HG02571 (cell line): ENCODE measurements at regions not wholly inside any gene's neighbourhood (a gene's known extent, or its start where the extent isn't known, plus 50 kb on each side); places are given as distances from the start of the nearest gene placed in this dataset.
A peak's percentile ranks its signal among the peaks of the same experiment; 100 is the strongest.
"Not testable (repeated sequence)": the region's sequence is repeated elsewhere in the genome, so short reads cannot be mapped to it uniquely, and the experiment has no call there.

Source experiments
- ATAC-seq: cut with Tn5 transposase; IDR thresholded peaks from one replicate; pipeline ENCODE4 v1.9.1; 2021; ENCODE audit warnings: mild to moderate bottlenecking, moderate library complexity; ENCODE audit not compliant: unreplicated experiment

DNA sequence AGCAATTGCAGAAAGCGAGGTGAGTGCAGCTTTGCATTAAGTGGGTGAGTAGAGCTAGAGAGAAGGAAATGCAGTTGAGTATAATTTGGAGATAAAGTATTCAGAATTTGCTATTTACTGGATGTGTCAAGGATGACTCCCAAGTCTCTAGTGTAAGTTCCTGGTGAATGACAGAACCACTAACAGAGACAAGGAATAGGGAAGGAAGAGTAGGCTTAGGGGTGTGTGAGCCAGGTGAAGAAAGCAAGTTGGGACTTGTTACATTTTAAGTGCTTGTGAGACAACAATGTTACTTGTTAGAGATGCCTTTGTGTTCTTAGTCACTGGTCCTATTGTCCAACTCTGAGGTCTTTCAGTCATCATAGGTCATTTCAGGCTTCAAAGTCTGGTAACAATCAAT, 70.8 kb downstream of the TBC1D26 start:
- ATAC-seq = not testable (repeated sequence)

DNA sequence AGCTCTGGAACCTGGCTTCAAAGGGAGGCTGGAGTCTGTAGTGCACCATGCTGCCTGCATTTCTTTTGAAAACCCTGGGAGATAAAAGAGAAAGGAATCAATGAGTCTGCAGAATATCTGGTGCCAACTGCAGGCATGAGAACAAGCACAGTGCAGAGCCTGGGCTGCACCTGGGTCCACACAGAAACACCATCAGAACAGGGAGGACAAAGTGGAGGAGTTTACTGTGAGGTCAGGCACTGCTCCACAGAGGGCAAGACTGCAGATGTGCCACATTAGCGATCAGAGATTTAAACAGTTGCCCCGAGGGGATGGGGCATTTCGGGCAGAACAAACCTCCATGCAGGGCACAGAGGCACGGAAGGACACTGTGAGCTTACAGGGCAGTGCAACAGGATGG, 74.7 kb downstream of the TBC1D26 start:
- not testable (repeated sequence) for ATAC-seq

DNA sequence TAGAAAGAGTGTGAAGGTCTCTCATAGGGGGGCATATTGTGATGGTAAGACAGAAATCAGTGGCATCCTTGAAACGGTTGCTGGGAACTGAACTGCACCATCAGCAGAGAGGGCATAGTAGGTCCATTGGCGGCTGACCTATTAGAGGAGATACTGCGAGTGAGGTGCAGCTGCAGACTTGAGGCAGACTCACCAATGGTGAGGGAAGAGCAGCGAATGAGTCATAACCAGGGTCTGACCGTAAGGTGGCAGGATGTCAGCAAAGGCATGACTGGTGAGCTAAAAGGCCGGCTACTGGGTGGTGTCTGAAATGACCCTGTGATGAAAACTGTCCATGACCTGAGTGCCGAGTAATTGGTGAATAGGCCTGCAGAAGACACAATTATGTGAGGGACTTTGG, 81.3 kb downstream of the TBC1D26 start:
- not testable (repeated sequence) for ATAC-seq

DNA sequence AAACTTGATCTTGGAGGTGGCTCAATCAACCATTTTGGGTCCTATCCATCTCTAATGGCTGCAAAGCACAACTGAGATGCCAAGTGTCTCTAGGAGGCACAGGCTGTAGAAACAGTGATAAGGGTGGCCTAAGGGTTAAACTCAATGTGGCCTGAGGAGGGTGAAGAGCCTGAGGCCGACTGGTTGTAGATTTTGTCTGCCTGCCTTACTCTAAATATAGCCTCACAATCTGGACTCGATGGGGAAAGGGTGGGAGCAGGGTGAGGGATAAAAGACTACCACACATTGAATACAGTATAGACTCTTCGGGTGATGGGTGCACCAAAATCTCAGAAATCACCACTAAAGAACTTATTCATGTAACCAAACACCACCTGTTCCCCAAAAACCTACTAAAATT, 81.9 kb downstream of the TBC1D26 start:
- not testable (repeated sequence) for ATAC-seq

DNA sequence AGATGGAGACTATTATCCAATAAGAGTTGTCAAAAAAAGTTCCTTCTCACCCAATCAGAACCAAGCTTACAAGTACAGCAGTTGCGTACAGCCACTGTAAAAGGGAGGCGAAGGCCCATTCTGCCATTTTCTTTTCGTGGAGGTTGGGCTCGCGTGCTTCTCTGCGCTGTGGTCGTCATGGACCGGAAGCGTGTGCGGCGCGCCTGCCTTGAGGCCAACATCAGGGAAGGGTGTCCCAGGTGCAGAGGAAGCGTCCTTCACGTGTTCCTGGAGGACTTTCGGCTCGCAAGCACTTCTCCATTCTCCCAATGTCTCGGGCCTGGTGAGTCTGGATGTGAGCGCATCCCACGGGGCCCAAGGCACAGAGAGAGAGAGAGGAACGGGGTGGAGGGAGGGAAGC, 85.8 kb downstream of the TBC1D26 start:
- not testable (repeated sequence) for ATAC-seq

DNA sequence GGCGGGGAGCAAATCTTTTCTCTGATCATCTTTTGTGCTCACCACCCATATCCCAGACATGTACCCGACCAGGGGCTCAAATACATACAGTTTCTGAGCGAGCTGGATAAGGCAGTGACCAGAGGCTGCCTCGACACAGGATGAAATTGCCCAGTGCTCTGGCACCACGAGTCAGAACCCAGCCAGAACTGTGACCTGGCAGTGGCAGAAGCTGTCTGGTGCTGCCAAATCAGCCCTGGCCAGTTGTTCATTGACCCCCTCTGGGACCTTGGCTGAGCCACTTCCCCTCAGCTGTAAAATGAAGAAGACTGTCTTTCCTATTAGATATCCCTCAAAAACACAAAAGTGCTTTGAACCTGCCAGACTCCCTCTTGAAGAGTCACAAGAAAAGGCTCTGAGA, 90.2 kb downstream of the TBC1D26 start:
- not testable (repeated sequence) for ATAC-seq

DNA sequence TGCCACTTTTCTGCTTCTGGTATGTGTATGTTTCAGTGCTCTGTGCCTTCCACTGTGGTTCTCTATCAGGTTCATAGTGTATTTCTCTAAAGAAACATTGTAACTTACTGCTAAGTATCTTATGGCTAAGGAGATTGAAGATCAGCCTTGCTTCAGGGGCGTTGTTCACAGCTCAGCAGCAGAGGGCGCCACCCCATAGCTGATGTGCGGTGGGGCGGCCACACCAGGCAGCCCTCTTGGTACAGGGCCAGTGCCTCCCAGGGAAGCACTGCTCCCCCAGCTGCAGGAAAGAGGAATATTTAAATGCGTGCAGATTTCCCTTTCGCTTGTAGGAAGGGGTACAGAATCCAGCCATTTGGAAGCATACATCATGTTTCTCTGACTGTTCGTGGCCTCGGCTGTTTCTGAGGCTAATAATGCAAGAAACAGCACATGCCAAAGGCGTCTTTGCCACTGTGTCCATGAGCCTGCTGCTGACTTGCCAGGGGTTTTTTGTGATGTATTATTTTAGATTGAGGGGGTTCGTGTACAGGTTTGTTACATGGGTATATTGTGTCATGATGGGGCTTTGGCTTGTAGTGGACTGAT, 96.7 kb downstream of the TBC1D26 start:
- not testable (repeated sequence) for ATAC-seq

DNA sequence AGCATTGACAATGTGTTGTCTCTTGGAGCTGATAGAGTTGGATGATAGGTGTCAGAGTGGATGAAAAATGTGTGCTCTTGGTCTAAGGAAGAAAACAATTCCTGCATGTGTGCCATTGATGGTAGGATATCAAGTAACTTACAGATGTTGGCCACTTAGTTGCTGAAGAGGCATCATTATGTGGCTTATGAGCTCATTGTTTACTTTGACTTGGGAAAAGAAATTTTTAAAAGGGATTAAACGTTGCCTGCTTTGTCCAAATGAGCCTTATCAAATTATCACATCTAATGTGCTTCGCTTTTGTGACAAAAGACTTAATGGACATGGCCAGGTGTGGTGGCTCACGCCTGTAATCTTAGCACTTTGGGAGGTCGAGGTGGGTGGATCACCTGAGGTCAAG, 98.1 kb downstream of the TBC1D26 start:
- ATAC-seq = not testable (repeated sequence)

DNA sequence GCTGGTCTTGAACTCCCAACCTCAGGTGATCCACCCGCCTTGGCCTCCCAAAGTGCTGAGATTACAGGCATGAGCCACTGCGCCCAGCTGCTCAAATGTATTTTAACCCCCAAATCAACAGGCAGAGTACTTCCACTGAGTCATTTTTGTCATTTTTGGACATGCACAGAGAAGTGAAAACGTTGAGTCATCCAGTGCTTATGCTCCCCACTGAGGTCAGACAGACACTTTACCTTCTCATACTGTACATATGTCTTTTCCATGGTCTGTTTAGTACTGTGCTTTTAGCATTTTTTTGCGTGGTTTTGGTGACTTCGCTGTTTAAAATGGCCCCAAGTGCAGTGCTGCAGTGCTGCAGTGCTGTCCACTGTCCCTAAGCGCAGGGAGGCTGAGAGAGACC, 99.1 kb downstream of the TBC1D26 start:
- peak; percentile 87 for ATAC-seq

DNA sequence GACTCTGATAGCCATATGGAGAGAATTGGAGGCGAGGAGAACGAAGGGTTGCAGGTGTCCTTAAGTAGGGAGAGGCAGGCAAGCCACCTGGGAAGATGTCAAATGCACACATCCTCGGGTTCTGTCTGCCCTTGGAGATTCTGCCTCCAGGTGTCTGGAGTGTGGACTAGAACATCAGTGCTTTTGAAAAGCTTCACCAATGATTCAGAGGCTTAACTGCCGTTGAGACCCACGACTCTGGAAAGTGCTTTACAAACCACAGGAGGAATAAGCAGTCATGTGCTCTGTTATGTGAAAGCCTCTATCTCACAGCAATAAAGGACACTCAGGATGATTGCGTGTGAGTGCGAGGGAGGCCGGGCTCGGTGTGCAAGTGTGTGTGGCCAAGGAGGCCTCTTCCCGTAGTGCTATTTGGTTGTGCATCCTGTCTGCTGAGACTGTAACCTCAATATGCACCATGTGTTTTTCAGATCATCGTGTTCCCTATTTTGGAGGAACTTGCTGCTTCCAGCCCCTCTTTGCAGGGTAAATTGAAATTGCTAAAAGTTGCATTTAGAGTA, 100.9 kb downstream of the TBC1D26 start:
- ATAC-seq = not testable (repeated sequence)

DNA sequence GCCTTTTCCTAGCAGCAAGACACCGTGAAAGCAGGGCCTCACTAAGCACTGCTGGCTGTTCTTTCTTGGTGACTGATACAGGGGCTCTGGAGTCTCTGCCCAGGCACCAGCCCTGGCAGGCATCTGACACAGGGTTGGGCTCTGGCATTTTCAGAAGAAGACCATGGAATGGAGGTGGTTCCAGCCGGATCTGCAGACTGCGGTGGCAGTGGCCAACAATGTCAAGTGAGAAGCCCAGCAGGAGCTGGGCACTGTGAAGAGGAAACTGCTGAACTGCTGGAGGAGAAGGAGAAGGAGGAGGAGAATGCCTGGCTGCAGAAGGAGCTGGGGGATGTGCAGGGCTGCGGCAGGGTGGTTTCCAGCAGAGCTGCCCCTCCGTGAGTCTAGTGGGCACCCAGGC, 101.8 kb downstream of the TBC1D26 start:
- not testable (repeated sequence) for ATAC-seq

DNA sequence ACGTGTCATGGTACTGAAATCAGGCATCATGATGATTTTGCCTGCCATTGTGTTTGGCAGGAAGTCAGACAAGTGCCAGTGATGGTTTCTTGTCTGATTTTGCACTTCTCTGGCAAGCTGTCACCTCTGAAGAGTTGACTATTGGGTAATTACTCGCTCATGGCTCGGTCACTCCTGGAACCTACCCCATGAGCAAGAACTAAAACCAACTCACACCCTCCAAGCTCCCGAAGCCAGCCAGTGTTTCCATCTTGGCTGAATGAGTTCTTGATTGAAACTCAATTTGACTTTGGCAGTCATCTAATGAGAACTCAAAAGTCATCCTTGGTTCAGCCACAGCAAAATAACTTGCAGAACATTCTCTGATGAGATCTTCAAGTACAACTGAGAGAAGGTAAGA, 103.4 kb downstream of the TBC1D26 start:
- not testable (repeated sequence) for ATAC-seq

DNA sequence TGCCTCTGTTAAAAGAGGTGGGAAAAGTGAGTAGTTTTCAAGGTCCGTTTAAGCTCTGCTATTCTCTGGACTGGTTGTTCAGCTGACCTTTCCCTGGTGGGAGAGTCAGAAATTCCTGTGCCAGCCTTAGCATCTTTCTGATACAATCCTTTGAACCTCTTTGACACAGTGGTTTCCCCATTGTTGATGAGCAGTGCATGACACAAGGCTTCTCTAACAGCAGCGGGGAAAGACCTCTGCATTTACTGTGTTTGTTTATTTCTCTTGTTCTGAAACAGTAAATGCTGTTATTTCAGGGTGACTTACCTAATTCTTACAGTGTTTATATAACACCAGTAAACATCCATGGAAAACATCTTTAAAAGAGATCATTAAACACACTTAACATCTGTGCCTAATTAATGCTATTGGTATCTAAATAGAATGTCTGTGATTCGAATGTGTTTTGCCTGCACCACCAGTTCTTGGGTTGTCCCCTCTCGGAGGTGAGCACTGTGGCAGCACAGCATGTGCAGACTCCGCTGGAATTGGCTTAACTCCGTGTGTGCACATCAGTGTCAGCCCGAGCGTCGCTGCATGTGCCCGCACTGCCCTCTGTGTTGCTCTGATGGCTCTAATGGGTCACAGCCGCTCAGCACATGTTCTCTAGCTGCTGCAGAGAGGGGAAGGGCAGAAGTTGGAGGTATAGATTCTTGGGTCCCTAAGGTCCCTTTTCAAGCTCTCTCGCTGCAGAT, 104.3 kb downstream of the TBC1D26 start:
- ATAC-seq = not testable (repeated sequence)

DNA sequence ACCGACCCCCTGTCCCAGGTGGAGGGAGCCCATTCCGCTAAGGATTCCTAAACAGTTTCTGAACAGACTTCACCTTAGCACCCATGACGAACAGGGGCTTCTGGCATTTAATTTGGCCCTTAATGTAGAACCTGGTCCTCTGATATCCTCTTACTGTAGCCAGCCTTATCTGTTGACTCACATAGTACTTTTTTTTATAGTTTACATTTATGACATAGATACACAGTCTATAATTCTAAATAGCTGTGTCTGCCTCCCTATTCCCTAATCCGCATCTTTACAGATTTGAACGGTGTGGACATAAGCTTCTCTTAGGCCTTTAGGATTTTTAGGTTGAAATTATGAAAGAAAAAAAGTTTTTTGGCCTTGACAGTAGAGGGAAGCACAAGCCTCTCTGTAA, 104.9 kb downstream of the TBC1D26 start:
- not testable (repeated sequence) for ATAC-seq

DNA sequence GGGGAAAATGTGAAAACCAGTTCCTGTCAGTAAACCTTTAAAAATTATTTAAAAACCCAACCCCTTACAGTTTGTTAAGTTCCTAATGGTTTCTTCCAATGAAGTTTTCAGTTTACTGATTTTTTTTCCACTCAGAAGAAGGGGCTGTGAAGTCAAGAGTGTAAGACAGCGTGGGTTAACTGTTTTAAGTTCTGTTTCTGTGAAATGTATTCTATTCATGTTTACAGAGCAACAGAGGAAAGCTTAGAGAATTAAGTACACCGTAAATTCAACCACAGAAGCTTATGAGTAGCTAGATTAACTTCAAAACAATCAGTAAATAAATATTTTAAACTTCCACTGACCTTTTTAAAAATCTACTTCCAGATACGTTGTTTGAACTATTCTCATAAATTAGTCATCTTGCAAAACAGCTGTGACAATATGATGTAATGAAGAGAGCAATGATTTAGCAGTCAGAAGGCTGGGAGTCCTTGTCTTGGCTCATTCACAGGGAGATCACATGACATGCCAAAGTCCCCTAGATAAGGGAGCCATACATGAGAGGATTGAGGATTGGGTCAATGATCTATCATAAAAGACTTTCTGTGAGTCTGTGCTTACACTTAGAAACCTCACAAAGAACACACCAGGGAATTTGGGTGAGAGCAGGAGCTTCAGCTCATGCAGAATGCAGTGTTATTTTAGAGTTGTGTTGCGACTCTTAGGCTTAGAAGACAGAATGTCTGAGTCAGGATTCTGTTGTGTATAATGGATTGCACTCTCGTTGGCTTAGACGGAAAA, 97.3 kb upstream of the ADORA2B start:
- not testable (repeated sequence) for ATAC-seq

DNA sequence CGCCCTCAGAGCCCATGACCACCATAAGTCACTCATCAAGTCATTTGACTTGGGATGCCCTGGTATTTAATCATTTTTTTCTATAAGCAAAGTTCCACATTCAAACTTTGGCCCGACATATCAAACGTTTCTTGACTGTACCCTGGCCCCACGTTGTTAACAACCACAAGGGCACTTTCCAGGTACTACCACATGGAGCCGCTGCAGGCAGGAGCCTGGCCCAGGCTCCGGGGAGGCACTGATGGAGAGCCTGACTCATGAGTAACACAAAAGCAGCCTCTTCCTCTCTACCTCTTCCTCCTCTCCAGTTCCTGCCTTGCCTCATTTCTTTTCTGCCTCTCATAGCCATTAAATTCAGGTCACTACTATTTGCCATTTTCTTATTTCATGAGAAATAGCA, 95.9 kb upstream of the ADORA2B start:
- not testable (repeated sequence) for ATAC-seq

DNA sequence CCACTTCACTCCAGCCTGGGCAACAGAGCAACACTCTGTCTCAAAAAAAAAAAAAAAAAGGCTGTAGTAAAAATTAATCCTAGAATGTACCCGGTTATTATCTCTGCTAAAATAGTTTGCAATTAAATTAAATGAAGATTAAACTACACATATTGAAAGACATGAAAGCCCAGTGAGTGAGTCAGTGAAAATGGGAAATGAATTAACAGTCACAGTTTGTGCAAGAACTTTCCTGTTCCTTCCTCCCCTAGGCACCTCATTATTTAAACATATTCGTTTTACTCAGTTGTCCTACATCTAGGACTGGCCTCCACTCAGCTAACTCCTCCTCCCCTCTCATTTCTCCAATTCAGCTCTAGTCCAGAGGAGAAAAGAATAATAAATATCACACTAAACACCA, 94.9 kb upstream of the ADORA2B start:
- not testable (repeated sequence) for ATAC-seq

DNA sequence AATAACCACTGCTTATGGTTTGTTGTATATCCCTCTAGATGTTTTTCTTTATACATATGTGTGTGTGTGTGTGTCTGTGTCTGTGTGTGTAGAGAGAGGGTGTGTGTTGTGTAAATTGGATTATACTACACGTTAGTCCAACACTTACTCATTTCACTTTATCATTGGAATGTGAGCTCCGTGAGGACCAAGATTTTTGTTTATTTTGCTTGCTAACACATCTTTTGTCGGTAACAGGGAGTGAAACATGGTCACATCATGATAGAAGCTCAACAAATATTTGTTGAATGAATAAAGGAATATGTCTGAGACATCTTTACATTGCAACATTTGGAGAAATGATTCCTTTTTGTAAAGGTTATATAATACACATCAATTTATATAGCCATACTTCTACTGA, 94.2 kb upstream of the ADORA2B start:
- ATAC-seq = not testable (repeated sequence)

DNA sequence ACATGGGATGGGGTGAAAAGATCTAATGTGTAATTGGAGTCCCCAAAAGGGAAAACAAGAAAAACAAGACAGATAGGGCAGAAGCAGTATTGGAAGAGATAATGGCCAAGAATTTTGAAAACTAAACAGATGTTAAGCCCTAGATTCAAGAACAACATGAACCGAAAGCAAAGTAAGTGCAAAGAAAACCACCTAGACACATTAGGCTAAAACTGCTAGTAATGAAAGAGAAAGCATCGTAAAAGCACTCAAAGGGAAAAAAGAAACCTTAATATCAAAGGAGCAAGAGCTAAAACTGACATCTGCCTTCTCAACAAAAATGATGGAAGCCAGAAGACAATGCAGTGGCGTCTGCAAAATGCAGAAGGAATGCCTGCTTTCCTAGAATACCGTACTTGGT, 92.1 kb upstream of the ADORA2B start:
- not testable (repeated sequence) for ATAC-seq

DNA sequence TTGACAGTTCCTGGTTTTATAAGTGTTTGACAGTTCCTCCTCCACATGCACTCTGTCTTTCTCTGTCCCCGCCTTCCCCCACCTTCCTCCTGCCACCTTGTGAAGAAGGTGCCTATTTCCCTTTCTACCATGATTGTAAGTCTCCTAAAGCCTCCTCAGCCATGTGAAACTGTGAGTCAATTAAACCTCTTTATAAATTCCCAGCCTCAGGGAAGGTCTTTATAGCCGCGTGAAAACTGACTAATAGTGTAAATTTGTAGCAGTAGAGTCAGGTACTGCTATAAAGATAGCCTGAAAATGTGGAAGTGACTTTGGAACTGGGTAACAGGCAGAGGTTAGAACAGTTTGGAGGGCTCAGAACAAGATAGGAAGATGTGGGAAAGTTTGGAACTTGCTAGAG, 88.7 kb upstream of the ADORA2B start:
- ATAC-seq = not testable (repeated sequence)

DNA sequence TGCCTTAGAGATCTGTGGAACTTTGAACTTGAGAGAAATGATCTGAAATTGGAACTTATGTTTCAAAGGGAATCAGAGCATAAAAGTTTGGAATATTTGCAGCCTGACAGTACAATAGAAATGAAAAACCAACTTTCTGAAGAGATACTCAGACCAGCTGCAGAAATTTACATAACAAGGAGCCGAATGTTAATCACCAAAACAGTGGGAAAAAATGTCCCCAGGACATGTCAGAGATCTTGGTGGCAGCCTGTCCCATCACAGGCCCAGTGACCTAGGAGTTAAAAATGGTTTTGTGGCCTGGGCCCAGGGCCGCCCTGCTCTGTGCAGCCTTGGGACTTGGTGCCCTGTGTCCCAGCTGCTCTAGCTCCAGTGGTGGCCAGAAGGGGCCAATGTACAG, 88.2 kb upstream of the ADORA2B start:
- not testable (repeated sequence) for ATAC-seq
